Kasumi-1 (cell line): ENCODE measurements at regions not wholly inside any gene's neighbourhood (a gene's known extent, or its start where the extent isn't known, plus 50 kb on each side); places are given as distances from the start of the nearest gene placed in this dataset.

ENCODE experiments used
- DNase-seq, 2 experiments: peaks; one replicate each; lab custom pipeline; 2025; lab: John Stamatoyannopoulos, UW

- peak in 1 of 2 experiments; percentile 22 for DNase-seq
Observed at GRCh38 chr2:196535742-196536141, 103.8 kb upstream of the CCDC150 start.

- no peak for DNase-seq
Observed at GRCh38 chr2:196537311-196537710, 102.2 kb upstream of the CCDC150 start.

DNA sequence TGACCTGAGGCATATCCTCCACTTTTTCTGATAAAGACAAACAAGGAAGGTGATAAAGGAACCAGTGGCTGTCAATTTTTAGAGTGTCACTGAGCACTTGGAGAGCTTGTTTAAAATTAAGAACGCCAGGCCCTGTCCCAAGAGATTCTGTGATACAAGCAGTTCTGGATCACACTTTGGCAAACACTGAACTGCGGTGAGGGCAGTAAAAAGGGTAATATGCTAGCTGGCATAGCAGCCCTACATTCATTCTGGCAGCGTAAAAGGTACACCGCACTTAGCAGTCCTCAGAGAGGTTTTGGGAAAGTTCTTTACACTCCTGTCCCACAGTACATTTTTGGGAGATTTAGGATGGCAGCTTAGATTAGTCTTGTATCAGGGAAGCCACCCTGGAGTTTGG lies 101.3 kb upstream of the CCDC150 start:
- no peak for DNase-seq

- no peak for DNase-seq
Observed at GRCh38 chr2:196538646-196539045, 100.9 kb upstream of the CCDC150 start.

DNA sequence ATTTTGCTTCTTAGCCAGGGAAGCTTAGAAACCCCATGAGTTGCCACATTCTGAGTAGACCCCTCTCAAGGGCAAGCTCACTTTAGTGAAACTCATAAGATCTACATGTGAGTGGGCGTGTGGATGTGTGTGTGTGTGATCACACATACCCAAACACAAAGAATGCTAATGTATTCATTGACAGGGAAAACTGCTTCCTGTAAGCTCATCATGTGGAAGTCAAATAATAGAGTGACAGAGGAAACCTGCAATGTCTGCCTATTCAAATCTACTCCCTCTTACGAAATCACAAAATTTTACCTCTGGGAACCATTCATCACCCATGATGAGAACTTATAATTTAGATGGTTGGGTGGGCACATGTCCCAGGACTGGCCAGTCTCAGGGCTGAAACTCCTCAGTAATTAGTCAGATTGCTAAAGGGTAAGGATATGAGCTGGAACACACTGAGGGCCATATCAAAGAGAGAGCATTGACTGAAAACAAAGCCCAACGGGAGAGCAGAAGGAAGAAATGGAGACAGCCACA lies 94.5 kb upstream of the CCDC150 start:
- no peak for DNase-seq

DNA sequence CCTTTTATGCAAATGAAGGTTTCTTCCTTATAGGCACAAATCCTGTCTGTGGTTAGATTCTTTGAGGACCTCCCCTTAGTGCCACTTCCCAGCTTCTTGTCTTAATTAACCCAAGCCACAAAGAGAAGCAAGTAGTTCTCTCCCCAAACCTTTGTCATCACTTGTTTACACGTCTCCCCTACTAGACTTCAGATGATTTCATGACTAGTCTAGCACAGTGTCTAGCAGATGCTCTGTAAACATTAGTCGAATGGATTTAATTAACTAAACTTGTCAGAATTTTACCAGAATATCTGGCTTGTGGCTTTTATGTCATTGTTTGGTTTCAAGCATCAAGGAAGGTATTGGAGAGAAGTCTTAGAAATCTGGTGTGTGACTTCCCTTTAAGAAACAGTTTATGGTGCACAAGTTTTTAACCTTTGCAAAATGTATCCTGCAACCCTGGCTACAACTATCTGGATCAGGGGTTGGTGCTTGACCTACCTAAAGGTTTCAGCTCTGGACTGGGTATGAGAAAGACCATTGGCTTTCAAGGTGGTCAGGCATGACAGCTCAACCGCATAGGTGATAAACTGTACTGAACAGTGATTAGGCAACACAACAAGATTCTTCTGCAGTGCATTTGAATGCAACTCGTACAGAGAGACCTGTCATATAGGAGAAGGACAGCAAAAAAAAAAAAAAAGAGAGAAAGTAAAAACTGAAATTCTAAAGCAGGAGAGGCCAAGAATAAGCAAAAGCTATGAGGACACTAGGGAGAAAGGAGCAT lies 93.2 kb upstream of the CCDC150 start:
- no peak for DNase-seq

- no peak for DNase-seq
Observed at GRCh38 chr2:196549052-196549451, 90.5 kb upstream of the CCDC150 start.

- no peak for DNase-seq
Observed at GRCh38 chr2:196551014-196551413, 88.5 kb upstream of the CCDC150 start.

DNA sequence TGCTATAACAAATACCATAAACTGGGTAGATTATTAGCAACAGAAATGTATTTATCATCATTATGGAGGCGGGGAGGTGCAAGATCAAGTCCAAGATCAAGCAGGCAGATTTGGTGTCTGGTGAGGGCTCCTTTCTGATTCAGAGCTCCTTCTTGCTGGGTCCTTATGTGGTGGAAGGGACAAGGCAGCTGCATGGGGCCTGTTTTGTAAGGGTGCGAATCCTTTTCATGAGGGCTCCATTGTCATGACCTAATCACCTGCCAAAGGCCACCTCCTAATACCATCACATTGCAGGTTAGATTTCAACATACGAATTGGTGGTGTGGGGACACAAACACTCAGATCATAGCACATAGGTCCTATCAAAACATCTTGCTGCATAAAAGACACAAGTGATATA lies 84.4 kb upstream of the CCDC150 start:
- DNase-seq = no peak

GRCh38 chr2:196555726-196556125 lies 83.8 kb upstream of the CCDC150 start:
- no peak for DNase-seq

- DNase-seq = no peak
Observed at GRCh38 chr2:196558497-196558896, 81.0 kb upstream of the CCDC150 start.

DNA sequence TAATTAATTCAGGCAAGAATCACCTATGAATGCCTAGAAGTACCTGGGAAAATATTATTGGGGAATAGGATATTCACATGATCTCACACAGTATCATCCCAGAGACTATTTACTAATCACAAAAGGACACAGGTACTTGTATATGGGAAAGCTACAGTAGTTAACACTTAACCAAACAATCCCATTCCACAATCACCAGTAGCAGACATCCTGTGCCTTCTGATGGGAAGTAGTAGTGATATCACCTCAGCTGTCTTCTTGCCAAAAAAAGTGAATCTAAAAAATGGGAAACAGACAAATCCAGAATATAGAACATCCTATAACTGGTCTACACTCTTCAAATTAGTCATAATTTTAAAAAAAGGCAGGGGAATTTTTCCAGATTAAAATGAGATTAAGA lies 75.6 kb upstream of the CCDC150 start:
- DNase-seq = no peak

DNA sequence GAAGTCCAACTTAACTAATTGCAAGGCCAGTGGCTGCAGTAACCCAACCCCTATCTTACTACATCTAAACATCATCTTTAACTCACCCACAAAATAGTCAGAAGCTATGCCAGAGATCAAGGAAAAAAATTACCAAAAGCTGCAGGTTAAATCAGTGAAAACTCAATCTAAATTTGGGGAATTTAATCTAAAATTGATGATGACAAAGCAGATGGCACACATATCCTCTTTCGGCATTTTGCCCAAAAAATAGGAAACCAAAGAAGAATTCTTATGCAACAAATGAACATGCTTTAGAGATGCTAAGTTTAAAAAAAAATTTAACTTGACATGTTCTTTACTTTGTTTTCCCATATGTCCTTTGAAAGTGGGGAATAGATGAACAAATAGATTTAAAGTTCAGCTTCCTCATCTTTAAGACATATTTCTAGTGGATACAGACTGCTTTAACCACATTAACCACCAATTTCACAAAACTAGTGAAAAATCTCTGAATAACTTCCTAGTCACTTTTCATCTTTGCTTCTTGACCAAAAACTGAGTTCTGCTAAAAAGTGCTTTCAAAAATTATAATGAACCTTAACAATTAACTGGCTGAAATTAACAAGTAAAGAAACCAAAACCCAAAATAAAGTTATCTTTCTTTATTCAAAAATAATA lies 74.3 kb upstream of the CCDC150 start:
- peak; percentile 79 to 87 for DNase-seq

- DNase-seq = no peak
Observed at GRCh38 chr2:196565982-196566381, 73.5 kb upstream of the CCDC150 start.

GRCh38 chr2:196566961-196567666 lies 72.4 kb upstream of the CCDC150 start:
- no peak for DNase-seq

DNA sequence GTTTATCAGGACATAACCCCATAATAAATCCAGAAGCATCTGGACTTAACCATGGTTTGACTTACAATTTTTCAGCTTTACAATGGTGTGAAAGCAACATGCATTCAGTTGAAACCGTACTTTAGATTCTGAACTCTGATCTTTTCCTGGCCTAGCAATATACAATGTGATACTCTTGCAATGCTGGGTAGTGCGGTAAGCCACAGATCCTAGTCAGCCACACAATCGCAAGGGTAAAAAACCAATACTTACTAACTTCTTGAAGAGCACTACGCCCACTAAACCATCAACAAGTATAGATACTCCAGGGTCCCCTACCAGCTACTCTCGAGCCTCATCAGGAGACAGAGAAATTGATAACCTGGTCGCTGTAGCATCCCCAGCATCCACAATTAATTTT lies 71.0 kb upstream of the CCDC150 start:
- no peak for DNase-seq

DNA sequence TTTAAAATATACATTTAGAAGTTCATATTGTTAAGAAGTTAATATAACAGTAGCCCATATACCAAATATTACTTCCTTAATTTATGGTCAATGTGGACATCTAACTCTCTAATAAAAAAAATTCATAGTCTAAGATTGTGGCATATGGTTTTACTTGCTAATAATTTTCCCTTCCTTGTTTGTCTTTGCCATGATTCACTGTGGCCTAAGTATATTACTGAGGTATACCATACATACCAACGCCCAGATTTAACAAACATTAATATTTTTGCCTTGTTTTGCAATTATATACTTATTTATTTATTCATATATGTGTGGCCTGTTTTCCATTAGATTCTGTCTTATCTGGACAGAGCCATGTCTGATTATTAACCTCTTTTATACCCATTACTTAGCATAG lies 54.6 kb upstream of the CCDC150 start:
- no peak for DNase-seq

- DNase-seq = no peak
Observed at GRCh38 chr2:196586511-196586991, 53.0 kb upstream of the CCDC150 start.

DNA sequence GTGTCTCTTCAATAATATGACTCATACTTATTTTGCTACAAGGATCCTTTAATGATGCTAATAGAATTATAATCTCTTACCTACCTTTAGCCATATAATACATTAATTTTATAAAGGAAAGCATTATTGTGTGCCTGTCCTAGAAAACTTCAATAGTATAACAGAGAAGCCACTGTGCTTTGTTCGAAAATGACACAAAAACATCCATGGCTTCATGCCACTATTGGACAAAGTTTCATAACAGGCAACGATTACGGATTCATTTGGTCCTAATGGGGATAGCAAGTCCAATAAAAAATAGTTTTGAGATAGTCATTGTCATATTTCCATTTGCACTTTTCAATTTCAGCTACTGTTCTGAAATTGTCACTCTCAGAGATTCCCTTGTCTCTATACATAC lies 52.5 kb upstream of the CCDC150 start:
- DNase-seq = no peak

DNA sequence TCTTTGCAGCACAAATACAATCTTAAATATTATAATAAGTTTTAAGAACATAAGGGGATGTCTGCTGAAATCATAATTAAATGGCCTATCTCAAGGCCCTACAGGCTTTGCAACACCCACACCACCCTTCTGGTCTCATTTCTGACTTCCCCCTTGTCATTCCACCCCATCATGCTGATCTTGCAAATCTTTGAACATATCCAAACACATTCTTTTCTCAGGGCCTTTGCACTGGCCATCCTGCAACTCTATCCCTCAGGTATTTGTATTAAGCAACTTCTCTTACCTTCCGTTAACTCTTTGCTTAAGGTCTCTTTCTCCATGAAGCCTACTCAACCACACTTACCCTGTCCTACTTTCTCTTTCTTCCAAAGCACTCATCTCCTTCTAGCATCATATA lies 51.8 kb upstream of the CCDC150 start:
- DNase-seq = no peak

DNA sequence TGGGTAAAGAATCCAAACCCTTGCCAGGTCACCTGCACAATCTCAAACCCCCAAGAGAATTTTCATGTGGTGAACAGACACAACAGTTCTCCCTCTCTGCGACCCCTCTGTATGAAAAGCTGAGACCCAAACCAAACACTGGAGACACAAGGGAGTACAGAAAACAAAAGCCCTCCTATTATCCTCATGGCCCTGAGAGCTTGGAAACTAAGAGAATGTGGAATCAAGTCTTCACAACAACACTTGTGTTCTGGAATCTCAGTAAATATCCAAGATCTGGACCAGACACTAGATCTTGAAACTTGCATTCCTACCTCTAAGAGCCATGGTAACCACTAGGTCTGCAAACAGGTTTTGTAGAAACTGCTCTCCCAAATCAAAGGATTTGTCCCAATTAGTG lies 50.1 kb upstream of the CCDC150 start:
- no peak for DNase-seq
